ENCODE measurements at regions not wholly inside any gene's neighbourhood (a gene's known extent, or its start where the extent isn't known, plus 50 kb on each side); places are given as distances from the start of the nearest gene placed in this dataset.

GRCh38 chr7:41096917-41097316 is 606.0 kb downstream of the INHBA start:
- Histone ChIP-seq H3K9me3 (ENCODE audit: low read length) (no peaks in the 10 kb centered on the region), H3K4me2 (ENCODE audit: low read length) (no peak overlapping the region), H3K9me2 (ENCODE audit: insufficient read depth, low read length) (no peaks in the 10 kb centered on the region), H4K20me1 (ENCODE audit: insufficient read depth) (no peaks in the 10 kb centered on the region), H2AFZ (ENCODE audit: low read depth, low read length) (no peak overlapping the region), H3K4me3 (ENCODE audit: low read length) (no peak overlapping the region), H3K79me2 (replicated peaks; ENCODE audit: insufficient read depth, low read length) (no peaks in the 10 kb centered on the region), H3K36me3 (ENCODE audit: insufficient read depth, low read length) (no peaks in the 10 kb centered on the region), H3F3A (ENCODE audit: insufficient read depth, low read length, poor library complexity, severe bottlenecking) (no peaks in the 10 kb centered on the region), H3K27me3 (ENCODE audit: insufficient read depth, low read depth, low read length) (no peaks in the 10 kb centered on the region), H3K9ac (ENCODE audit: low read length) (no peak overlapping the region), H3K27ac (ENCODE audit: low read length) (no peak overlapping the region)
- TF ChIP-seq MXI1 (conservative IDR thresholded peaks at IDR 0.05; ENCODE audit: poor library complexity, severe bottlenecking) (no peak), SMC3 (conservative IDR thresholded peaks at IDR 0.05; ENCODE audit: poor library complexity) (no peak), EP300 (conservative IDR thresholded peaks at IDR 0.05; ENCODE audit: poor library complexity, severe bottlenecking) (no peak), REST (IDR thresholded peaks at IDR 0.05; ENCODE audit: borderline replicate concordance) (no peak), EZH2 (IDR thresholded peaks at IDR 0.05; ENCODE audit: borderline replicate concordance, insufficient read depth, low read length, poor library complexity, severe bottlenecking) (no peak), TAF1 (IDR thresholded peaks at IDR 0.05; ENCODE audit: low read depth) (no peak), POLR2AphosphoS5 (IDR thresholded peaks at IDR 0.05) (no peak), RAD21 (conservative IDR thresholded peaks at IDR 0.05) (no peak)
- TF ChIP-seq, protein P1, sequence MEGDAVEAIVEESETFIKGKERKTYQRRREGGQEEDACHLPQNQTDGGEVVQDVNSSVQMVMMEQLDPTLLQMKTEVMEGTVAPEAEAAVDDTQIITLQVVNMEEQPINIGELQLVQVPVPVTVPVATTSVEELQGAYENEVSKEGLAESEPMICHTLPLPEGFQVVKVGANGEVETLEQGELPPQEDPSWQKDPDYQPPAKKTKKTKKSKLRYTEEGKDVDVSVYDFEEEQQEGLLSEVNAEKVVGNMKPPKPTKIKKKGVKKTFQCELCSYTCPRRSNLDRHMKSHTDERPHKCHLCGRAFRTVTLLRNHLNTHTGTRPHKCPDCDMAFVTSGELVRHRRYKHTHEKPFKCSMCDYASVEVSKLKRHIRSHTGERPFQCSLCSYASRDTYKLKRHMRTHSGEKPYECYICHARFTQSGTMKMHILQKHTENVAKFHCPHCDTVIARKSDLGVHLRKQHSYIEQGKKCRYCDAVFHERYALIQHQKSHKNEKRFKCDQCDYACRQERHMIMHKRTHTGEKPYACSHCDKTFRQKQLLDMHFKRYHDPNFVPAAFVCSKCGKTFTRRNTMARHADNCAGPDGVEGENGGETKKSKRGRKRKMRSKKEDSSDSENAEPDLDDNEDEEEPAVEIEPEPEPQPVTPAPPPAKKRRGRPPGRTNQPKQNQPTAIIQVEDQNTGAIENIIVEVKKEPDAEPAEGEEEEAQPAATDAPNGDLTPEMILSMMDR (IDR thresholded peaks at IDR 0.05; ENCODE audit: poor library complexity, severe bottlenecking), result no peak

DNA sequence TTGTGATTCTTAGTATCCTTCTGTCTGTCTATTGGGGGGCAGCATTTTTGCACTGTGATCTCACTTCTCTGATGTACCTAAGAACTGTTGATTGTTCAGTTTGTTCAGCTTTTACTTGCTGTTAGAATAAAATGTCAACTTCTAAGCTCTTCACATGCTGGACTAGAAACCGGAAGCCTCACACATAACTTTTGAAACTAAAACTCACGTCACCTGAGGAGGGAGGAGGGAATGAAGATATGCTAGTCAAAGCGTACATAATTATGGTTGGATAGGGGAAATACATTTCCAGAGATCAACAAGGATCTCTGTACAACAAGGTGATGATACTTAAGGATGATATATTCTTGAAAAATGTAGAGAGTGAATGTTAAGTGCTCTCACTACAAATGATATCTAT is 609.7 kb downstream of the INHBA start:
- H2AFZ ChIP-seq (ENCODE audit: low read depth, low read length), result no peak overlapping the region
- no peaks in the 10 kb centered on the region for H3K36me3 ChIP-seq (ENCODE audit: insufficient read depth, low read length)
- H3K79me2 ChIP-seq (replicated peaks; ENCODE audit: insufficient read depth, low read length), result no peaks in the 10 kb centered on the region
- H3F3A ChIP-seq (ENCODE audit: insufficient read depth, low read length, poor library complexity, severe bottlenecking), result no peaks in the 10 kb centered on the region
- no peak overlapping the region for H3K4me2 ChIP-seq (ENCODE audit: low read length)
- no peaks in the 10 kb centered on the region for H4K20me1 ChIP-seq (ENCODE audit: insufficient read depth)
- no peaks in the 10 kb centered on the region for H3K27me3 ChIP-seq (ENCODE audit: insufficient read depth, low read depth, low read length)
- H3K4me3 ChIP-seq (ENCODE audit: low read length), result no peak overlapping the region
- H3K9me3 ChIP-seq (ENCODE audit: low read length), result no peaks in the 10 kb centered on the region
- TF ChIP-seq EP300 (conservative IDR thresholded peaks at IDR 0.05; ENCODE audit: poor library complexity, severe bottlenecking) (no peak), MXI1 (conservative IDR thresholded peaks at IDR 0.05; ENCODE audit: poor library complexity, severe bottlenecking) (no peak), TAF1 (IDR thresholded peaks at IDR 0.05; ENCODE audit: low read depth) (no peak), REST (IDR thresholded peaks at IDR 0.05; ENCODE audit: borderline replicate concordance) (no peak), SMC3 (conservative IDR thresholded peaks at IDR 0.05; ENCODE audit: poor library complexity) (no peak), EZH2 (IDR thresholded peaks at IDR 0.05; ENCODE audit: borderline replicate concordance, insufficient read depth, low read length, poor library complexity, severe bottlenecking) (no peak), POLR2AphosphoS5 (IDR thresholded peaks at IDR 0.05) (no peak), RAD21 (conservative IDR thresholded peaks at IDR 0.05) (no peak)
- TF ChIP-seq, protein P1 (IDR thresholded peaks at IDR 0.05; ENCODE audit: poor library complexity, severe bottlenecking), result no peak
- H3K27ac ChIP-seq (ENCODE audit: low read length), result no peak overlapping the region
- no peaks in the 10 kb centered on the region for H3K9me2 ChIP-seq (ENCODE audit: insufficient read depth, low read length)
- H3K9ac ChIP-seq (ENCODE audit: low read length), result no peak overlapping the region

All from neural cell (in vitro differentiated cells).